Epithelial cell of esophagus (primary cell): ENCODE measurements at regions not wholly inside any gene's neighbourhood (a gene's known extent, or its start where the extent isn't known, plus 50 kb on each side); places are given as distances from the start of the nearest gene placed in this dataset.

Source experiments
- DNase-seq: peaks from one replicate; pipeline ENCODE4 v3.0.0; 2010; ENCODE audit warnings: low read depth
- H3K4me3 ChIP-seq: 2 replicates; pipeline ENCODE4 v1.5.1; 2011; ENCODE audit warnings: mild to moderate bottlenecking, low read length, control low read depth
- CTCF ChIP-seq: IDR thresholded peaks from 2 replicates; pipeline ENCODE4 v1.5.1; 2011; ENCODE audit warnings: low read depth, mild to moderate bottlenecking, low read length, control low read depth, inconsistent platforms; ENCODE audit not compliant: insufficient read depth; ENCODE audit errors: missing control alignments

GRCh38 chr10:52621635-52622079 lies 150.9 kb downstream of the MBL2 start:
- DNase-seq: no peak
- TF ChIP-seq CTCF: no peak

GRCh38 chr10:52623761-52624160 lies 148.8 kb downstream of the MBL2 start:
- no peak overlapping the region for H3K4me3 ChIP-seq
- no peak for DNase-seq
- TF ChIP-seq CTCF: no peak

More at GRCh38 chr10:52621635-52622079, 150.9 kb downstream of the MBL2 start:
- H3K4me3 ChIP-seq: no peak overlapping the region

DNA sequence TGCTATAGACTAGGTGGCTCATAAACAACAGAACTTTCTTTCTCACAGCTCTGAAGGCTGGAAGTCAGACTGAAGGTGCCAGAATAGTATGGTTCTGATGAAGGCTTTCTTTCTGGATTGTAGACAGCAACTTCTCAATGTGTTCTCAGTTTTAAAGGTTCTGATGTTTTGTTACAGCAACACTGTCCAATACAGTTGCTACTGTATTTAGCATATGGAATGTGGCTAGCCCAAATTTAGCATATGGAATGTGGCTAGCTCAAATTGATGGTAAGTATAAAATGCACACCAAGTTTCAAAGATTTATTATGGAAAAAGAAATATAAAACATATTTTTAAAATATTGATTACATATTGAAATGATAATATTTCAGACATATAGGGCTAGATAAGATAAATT lies 145.3 kb downstream of the MBL2 start:
- TF ChIP-seq CTCF: no peak
- DNase-seq: no peak
- H3K4me3 ChIP-seq: no peak overlapping the region

DNA sequence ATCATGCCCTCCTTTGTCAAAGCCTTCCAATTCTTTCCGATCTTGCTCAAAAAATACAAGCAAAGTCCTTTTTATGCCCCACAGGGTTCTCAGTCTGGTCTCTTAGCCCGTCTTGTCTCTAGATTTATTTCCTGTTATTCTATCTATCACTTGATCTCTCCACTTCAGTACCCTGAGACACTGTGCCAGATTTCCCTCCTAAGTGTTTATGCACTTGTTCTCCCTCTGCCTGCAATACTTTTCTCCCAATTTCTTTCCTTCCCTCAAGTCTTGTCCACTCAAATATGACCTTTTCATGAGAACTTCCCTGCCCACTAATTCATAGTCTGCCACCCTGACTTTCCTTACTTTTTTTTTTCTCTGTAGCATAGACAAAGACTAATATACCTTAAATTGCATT lies 141.4 kb downstream of the MBL2 start:
- no peak for DNase-seq
- no peak for TF ChIP-seq CTCF
- no peak overlapping the region for H3K4me3 ChIP-seq

DNA sequence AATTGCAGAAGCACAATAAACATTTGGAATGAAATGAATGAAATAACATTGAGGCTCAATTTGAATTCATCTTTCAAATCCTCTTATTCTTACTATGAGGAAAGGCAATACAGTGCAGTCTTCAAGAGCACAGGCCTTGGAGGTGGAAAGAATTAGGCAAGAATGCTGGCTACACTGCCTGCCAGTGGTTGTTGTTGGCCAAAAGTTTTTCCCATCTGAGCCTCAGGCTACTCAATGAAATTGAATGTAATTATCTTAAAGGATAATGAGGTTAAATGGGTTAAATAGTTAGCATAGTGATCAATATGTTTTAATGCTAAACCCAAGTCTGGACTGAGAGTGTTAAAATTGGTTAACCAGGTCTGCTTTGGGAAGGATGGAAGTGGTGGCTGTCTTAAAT lies 140.9 kb downstream of the MBL2 start:
- DNase-seq: no peak
- no peak overlapping the region for H3K4me3 ChIP-seq
- TF ChIP-seq CTCF: no peak

DNA sequence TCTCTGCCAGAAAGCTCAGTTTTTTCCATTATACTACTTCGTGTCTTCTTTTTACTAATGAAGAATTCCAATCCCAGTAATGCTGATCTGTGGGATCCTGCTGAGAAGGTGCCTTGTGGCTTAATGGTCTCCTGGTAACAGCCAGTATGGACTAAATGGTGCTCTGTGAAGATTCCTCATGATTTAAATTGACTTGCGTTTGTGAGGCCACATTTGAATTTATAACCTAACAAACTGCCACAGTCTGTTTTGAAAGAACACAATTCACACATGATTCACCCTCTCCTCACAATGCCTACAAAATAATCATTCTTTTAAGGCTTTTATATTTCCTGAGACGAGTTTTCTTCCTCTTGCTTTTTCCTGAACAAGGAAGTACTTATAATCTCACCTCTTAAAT lies 140.0 kb downstream of the MBL2 start:
- no peak for TF ChIP-seq CTCF
- DNase-seq: no peak
- H3K4me3 ChIP-seq: no peak overlapping the region

GRCh38 chr10:52633266-52633665 lies 139.3 kb downstream of the MBL2 start:
- TF ChIP-seq CTCF: no peak
- DNase-seq: no peak
- no peak overlapping the region for H3K4me3 ChIP-seq
